ENCODE measurements at regions not wholly inside any gene's neighbourhood (a gene's known extent, or its start where the extent isn't known, plus 50 kb on each side); places are given as distances from the start of the nearest gene placed in this dataset.
"Not testable (repeated sequence)": the region's sequence is repeated elsewhere in the genome, so short reads cannot be mapped to it uniquely, and the experiment has no call there.

DNA sequence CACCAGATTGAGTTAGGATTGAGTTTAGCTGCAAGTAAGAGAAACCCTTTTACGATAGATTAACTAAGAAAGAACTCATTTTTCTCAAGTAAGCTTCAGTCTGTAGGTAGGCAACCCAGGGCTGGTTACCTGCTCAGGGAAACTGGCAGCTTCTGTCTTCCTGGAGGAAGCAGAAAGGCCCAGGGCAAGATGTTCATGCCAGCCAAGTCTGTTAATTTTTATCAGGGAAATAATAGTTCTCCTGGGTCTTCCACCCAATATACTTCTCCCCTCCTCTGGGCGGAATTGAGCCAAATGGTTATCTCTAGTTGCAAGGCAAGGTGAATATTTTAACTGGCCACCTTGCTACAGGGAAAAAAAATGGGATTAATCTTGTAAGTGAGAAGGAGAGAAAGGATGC, 98.2 kb downstream of the UTRN start:
- no peak overlapping the region for H3K4me3 ChIP-seq (ENCODE audit: low read length)
- no peaks in the 10 kb centered on the region for H3K36me3 ChIP-seq (ENCODE audit: control insufficient read depth, low read length)
- no peaks in the 10 kb centered on the region for H3K79me2 ChIP-seq (ENCODE audit: control insufficient read depth, low read length)
- no peaks in the 10 kb centered on the region for H3K9me2 ChIP-seq (replicated peaks; ENCODE audit: control insufficient read depth, low read length)
- H3F3A ChIP-seq (ENCODE audit: control insufficient read depth, insufficient read depth) = no peaks in the 10 kb centered on the region
- no peaks in the 10 kb centered on the region for H3K4me1 ChIP-seq (ENCODE audit: control insufficient read depth, low read length)
- H3K27me3 ChIP-seq (ENCODE audit: control insufficient read depth, low read length) = no peaks in the 10 kb centered on the region
- H4K20me1 ChIP-seq (ENCODE audit: control insufficient read depth, insufficient read depth, low read depth, low read length) = no peaks in the 10 kb centered on the region
- no peak overlapping the region for H3K4me2 ChIP-seq (ENCODE audit: low read length)
- 0 out of 2 replicates have a peak, but pooled peaks cover 3% of the 10 kb centered on the region for H3K9me3 ChIP-seq (ENCODE audit: control insufficient read depth, insufficient read depth, low read length)
- no peak overlapping the region for H3K27ac ChIP-seq (ENCODE audit: low read depth, low read length)
- TF ChIP-seq EZH2phosphoT487 (IDR thresholded peaks at IDR 0.05; ENCODE audit: borderline replicate concordance, low read length) = no peak
- TF ChIP-seq, protein P1, sequence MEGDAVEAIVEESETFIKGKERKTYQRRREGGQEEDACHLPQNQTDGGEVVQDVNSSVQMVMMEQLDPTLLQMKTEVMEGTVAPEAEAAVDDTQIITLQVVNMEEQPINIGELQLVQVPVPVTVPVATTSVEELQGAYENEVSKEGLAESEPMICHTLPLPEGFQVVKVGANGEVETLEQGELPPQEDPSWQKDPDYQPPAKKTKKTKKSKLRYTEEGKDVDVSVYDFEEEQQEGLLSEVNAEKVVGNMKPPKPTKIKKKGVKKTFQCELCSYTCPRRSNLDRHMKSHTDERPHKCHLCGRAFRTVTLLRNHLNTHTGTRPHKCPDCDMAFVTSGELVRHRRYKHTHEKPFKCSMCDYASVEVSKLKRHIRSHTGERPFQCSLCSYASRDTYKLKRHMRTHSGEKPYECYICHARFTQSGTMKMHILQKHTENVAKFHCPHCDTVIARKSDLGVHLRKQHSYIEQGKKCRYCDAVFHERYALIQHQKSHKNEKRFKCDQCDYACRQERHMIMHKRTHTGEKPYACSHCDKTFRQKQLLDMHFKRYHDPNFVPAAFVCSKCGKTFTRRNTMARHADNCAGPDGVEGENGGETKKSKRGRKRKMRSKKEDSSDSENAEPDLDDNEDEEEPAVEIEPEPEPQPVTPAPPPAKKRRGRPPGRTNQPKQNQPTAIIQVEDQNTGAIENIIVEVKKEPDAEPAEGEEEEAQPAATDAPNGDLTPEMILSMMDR (IDR thresholded peaks at IDR 0.05; ENCODE audit: low read depth, low read length, poor library complexity, severe bottlenecking) = no peak

DNA sequence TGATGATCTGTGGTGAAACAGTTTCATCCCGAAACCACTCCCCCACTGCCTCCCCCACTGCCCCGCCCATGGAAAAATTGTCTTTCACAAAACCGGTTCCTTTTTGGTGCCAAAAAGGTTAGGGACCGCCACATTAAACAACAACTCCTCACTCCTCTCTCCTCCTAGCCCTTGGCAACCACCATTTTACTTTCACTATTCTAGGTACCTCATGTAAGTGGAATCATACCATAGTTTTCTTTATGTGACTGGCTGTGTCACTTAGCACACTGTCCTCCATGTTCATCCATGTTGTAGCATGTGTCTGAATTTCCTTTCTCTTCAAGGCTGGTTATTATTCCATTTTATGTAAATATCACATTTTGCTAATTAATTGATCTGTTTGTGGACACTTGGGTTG, 99.3 kb downstream of the UTRN start:
- no peak overlapping the region for H3K4me3 ChIP-seq (ENCODE audit: low read length)
- H3K9me2 ChIP-seq (replicated peaks; ENCODE audit: control insufficient read depth, low read length) = no peaks in the 10 kb centered on the region
- no peaks in the 10 kb centered on the region for H3K27me3 ChIP-seq (ENCODE audit: control insufficient read depth, low read length)
- no peaks in the 10 kb centered on the region for H3K36me3 ChIP-seq (ENCODE audit: control insufficient read depth, low read length)
- H3K4me1 ChIP-seq (ENCODE audit: control insufficient read depth, low read length) = no peaks in the 10 kb centered on the region
- H3K79me2 ChIP-seq (ENCODE audit: control insufficient read depth, low read length) = no peaks in the 10 kb centered on the region
- no peak for TF ChIP-seq EZH2phosphoT487 (IDR thresholded peaks at IDR 0.05; ENCODE audit: borderline replicate concordance, low read length)
- TF ChIP-seq, protein P1 (IDR thresholded peaks at IDR 0.05; ENCODE audit: low read depth, low read length, poor library complexity, severe bottlenecking) = no peak
- H3F3A ChIP-seq (ENCODE audit: control insufficient read depth, insufficient read depth) = no peaks in the 10 kb centered on the region
- H4K20me1 ChIP-seq (ENCODE audit: control insufficient read depth, insufficient read depth, low read depth, low read length) = no peaks in the 10 kb centered on the region
- H3K27ac ChIP-seq (ENCODE audit: low read depth, low read length) = no peak overlapping the region
- 0 out of 2 replicates have a peak, but pooled peaks cover 3% of the 10 kb centered on the region for H3K9me3 ChIP-seq (ENCODE audit: control insufficient read depth, insufficient read depth, low read length)
- H3K4me2 ChIP-seq (ENCODE audit: low read length) = no peak overlapping the region

DNA sequence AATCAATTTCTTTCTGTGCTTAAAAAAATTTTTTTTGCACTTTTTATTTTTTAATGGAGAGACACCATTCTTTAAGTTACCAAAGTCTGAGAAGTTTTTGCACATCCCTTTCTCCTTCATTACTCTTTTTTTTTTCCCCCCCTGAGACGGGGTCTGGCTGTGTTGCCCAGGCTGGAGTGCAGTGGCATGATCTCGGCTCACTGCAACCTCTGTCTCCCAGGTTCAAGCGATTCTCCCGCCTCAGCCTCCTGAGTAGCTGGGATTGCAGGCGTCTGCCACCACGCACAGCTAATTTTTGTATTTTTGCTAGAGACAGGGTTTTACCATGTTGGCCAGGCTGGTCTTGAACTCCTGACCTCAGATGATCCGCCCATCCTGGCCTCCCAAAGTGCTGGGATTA, 104.3 kb downstream of the UTRN start:
- not testable (repeated sequence) for H3K79me2 ChIP-seq (ENCODE audit: control insufficient read depth, low read length); H3K27me3 ChIP-seq (ENCODE audit: control insufficient read depth, low read length); H3K9me2 ChIP-seq (replicated peaks; ENCODE audit: control insufficient read depth, low read length); H3K4me1 ChIP-seq (ENCODE audit: control insufficient read depth, low read length); H3K4me3 ChIP-seq (ENCODE audit: low read length); H3K36me3 ChIP-seq (ENCODE audit: control insufficient read depth, low read length); H3F3A ChIP-seq (ENCODE audit: control insufficient read depth, insufficient read depth); H3K4me2 ChIP-seq (ENCODE audit: low read length); H3K9me3 ChIP-seq (ENCODE audit: control insufficient read depth, insufficient read depth, low read length); H3K27ac ChIP-seq (ENCODE audit: low read depth, low read length); H4K20me1 ChIP-seq (ENCODE audit: control insufficient read depth, insufficient read depth, low read depth, low read length)

DNA sequence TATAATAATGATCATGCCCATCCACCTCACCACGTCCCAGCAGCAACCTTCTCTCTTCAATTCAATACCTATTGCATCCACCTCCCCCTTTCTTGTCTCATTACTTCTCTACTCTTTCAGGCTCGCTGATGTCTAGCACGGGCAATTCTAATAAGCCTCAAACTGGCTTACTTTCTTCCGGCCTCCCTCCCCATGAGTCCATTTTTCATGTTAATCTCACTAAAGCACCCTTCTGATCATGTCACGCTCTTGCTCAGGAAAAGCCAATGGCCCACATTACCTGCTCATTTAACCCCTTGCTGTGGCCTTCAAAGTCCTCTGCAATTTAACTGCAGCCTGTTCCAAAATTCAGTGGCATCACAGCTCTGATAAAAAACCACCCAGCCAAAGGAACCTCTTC, 105.1 kb downstream of the UTRN start:
- Histone ChIP-seq H3K27ac (ENCODE audit: low read depth, low read length) (no peak overlapping the region), H3K4me1 (ENCODE audit: control insufficient read depth, low read length) (no peaks in the 10 kb centered on the region), H3F3A (ENCODE audit: control insufficient read depth, insufficient read depth) (no peaks in the 10 kb centered on the region), H3K9me2 (replicated peaks; ENCODE audit: control insufficient read depth, low read length) (no peaks in the 10 kb centered on the region), H3K27me3 (ENCODE audit: control insufficient read depth, low read length) (no peaks in the 10 kb centered on the region), H3K4me2 (ENCODE audit: low read length) (no peak overlapping the region), H3K36me3 (ENCODE audit: control insufficient read depth, low read length) (no peaks in the 10 kb centered on the region), H3K9me3 (ENCODE audit: control insufficient read depth, insufficient read depth, low read length) (no peaks in the 10 kb centered on the region), H3K4me3 (ENCODE audit: low read length) (no peak overlapping the region), H4K20me1 (ENCODE audit: control insufficient read depth, insufficient read depth, low read depth, low read length) (no peaks in the 10 kb centered on the region), H3K79me2 (ENCODE audit: control insufficient read depth, low read length) (no peaks in the 10 kb centered on the region)
- no peak for TF ChIP-seq EZH2phosphoT487 (IDR thresholded peaks at IDR 0.05; ENCODE audit: borderline replicate concordance, low read length)
